NB4 (cell line): ENCODE measurements at regions not wholly inside any gene's neighbourhood (a gene's known extent, or its start where the extent isn't known, plus 50 kb on each side); places are given as distances from the start of the nearest gene placed in this dataset.

Experiments used
- TF ChIP-seq, protein P1 (sequence below): IDR thresholded peaks from one replicate; pipeline ENCODE4 v1.5.1; 2012; ENCODE audit warnings: low read depth, low read length
- TF ChIP-seq, protein P2 (sequence below): IDR thresholded peaks from 2 replicates; pipeline ENCODE4 v1.6.1; 2011; ENCODE audit warnings: low read depth, low read length

DNA sequence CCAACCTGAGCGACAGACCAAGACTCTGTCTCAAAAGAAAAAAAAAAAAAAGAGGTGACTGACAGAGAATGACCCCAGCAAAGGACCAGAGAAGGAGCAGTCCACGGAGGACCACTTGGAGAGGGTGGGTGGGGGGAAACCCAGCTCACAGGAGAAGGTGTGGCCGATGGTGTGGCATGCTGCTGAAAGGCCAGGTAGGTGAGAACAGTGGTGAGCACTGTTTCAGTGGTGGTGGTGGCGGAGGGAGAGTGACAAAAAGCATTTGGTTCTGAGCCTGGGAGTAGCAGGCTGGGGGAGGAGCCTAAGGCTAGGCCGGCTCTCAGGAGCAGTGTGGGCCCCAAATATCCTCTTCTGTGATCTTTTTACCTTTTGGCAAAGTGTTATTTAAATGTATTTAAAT lies 63.8 kb downstream of the IRF2BPL start:
- TF ChIP-seq, protein P1, sequence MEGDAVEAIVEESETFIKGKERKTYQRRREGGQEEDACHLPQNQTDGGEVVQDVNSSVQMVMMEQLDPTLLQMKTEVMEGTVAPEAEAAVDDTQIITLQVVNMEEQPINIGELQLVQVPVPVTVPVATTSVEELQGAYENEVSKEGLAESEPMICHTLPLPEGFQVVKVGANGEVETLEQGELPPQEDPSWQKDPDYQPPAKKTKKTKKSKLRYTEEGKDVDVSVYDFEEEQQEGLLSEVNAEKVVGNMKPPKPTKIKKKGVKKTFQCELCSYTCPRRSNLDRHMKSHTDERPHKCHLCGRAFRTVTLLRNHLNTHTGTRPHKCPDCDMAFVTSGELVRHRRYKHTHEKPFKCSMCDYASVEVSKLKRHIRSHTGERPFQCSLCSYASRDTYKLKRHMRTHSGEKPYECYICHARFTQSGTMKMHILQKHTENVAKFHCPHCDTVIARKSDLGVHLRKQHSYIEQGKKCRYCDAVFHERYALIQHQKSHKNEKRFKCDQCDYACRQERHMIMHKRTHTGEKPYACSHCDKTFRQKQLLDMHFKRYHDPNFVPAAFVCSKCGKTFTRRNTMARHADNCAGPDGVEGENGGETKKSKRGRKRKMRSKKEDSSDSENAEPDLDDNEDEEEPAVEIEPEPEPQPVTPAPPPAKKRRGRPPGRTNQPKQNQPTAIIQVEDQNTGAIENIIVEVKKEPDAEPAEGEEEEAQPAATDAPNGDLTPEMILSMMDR = no peak
- TF ChIP-seq, protein P2, sequence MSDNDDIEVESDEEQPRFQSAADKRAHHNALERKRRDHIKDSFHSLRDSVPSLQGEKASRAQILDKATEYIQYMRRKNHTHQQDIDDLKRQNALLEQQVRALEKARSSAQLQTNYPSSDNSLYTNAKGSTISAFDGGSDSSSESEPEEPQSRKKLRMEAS = no peak
